ENCODE measurements at regions not wholly inside any gene's neighbourhood (a gene's known extent, or its start where the extent isn't known, plus 50 kb on each side); places are given as distances from the start of the nearest gene placed in this dataset.

- intact Hi-C loops (cut with DNase I): no loop called here
- H3K4me1 ChIP-seq (ENCODE audit: control insufficient read depth in 2 of 3, insufficient read depth in 2 of 3, low read depth in 1 of 3, low read length in 3 of 3): no peaks in the 10 kb centered on the region
- H3K4me3 ChIP-seq (ENCODE audit: low read length in 3 of 3): no peak overlapping the region
- no peaks in the 10 kb centered on the region for H3K27me3 ChIP-seq (ENCODE audit: control insufficient read depth, insufficient read depth, low read length)
- H3K36me3 ChIP-seq (ENCODE audit: control insufficient read depth in 2 of 3, insufficient read depth in 3 of 3, low read length in 3 of 3): no peaks in the 10 kb centered on the region
- no peaks in the 10 kb centered on the region for H3K9me3 ChIP-seq (ENCODE audit: control insufficient read depth in 2 of 3, insufficient read depth in 1 of 3, low read length in 3 of 3)
- no peak overlapping the region for H3K9ac ChIP-seq (ENCODE audit: low read length in 3 of 3)
- no peak overlapping the region for H3K27ac ChIP-seq (ENCODE audit: low read depth in 2 of 2, low read length in 2 of 2)
- FAIRE-seq (no peak), DNase-seq (no peak)
- TF ChIP-seq CTCF (IDR thresholded peaks at IDR 0.05; ENCODE audit: borderline replicate concordance, extremely low read depth, insufficient read depth): no peak
These were observed 106.4 kb downstream of the GATA6 start for GRCh38 chr18:22275706-22276333.

- no peak for FAIRE-seq
- no peak for TF ChIP-seq CTCF (IDR thresholded peaks at IDR 0.05; ENCODE audit: borderline replicate concordance, extremely low read depth, insufficient read depth)
- intact Hi-C loops (cut with DNase I): no loop called here
These were observed 104.0 kb downstream of the GATA6 start for GRCh38 chr18:22273101-22274039.

GRCh38 chr18:22272242-22272641 lies 102.9 kb downstream of the GATA6 start:
- H3K9me3 ChIP-seq (ENCODE audit: control insufficient read depth in 2 of 3, insufficient read depth in 1 of 3, low read length in 3 of 3): no peaks in the 10 kb centered on the region
- TF ChIP-seq CTCF (IDR thresholded peaks at IDR 0.05; ENCODE audit: borderline replicate concordance, extremely low read depth, insufficient read depth): no peak
- DNase-seq: no peak
- no peaks in the 10 kb centered on the region for H3K27me3 ChIP-seq (ENCODE audit: control insufficient read depth, insufficient read depth, low read length)
- H3K4me1 ChIP-seq (ENCODE audit: control insufficient read depth in 2 of 3, insufficient read depth in 2 of 3, low read depth in 1 of 3, low read length in 3 of 3): no peaks in the 10 kb centered on the region
- no peak for FAIRE-seq
- no peak overlapping the region for H3K9ac ChIP-seq (ENCODE audit: low read length in 3 of 3)
- intact Hi-C loops (cut with DNase I): no loop called here
- H3K36me3 ChIP-seq (ENCODE audit: control insufficient read depth in 2 of 3, insufficient read depth in 3 of 3, low read length in 3 of 3): no peaks in the 10 kb centered on the region
- H3K27ac ChIP-seq (ENCODE audit: low read depth in 2 of 2, low read length in 2 of 2): no peak overlapping the region
- no peak overlapping the region for H3K4me3 ChIP-seq (ENCODE audit: low read length in 3 of 3)

More at GRCh38 chr18:22273101-22274039, 104.0 kb downstream of the GATA6 start:
- no peak overlapping the region for H3K27ac ChIP-seq (ENCODE audit: low read depth in 2 of 2, low read length in 2 of 2)
- H3K4me3 ChIP-seq (ENCODE audit: low read length in 3 of 3): no peak overlapping the region
- H3K9me3 ChIP-seq (ENCODE audit: control insufficient read depth in 2 of 3, insufficient read depth in 1 of 3, low read length in 3 of 3): no peaks in the 10 kb centered on the region
- no peaks in the 10 kb centered on the region for H3K27me3 ChIP-seq (ENCODE audit: control insufficient read depth, insufficient read depth, low read length)
- no peaks in the 10 kb centered on the region for H3K4me1 ChIP-seq (ENCODE audit: control insufficient read depth in 2 of 3, insufficient read depth in 2 of 3, low read depth in 1 of 3, low read length in 3 of 3)
- no peak for DNase-seq
- H3K9ac ChIP-seq (ENCODE audit: low read length in 3 of 3): no peak overlapping the region
- no peaks in the 10 kb centered on the region for H3K36me3 ChIP-seq (ENCODE audit: control insufficient read depth in 2 of 3, insufficient read depth in 3 of 3, low read length in 3 of 3)
